Kidney (tissue), 13 donors: ENCODE measurements at regions not wholly inside any gene's neighbourhood (a gene's known extent, or its start where the extent isn't known, plus 50 kb on each side); places are given as distances from the start of the nearest gene placed in this dataset.

ENCODE experiments used
- DNase-seq, 5 donors: peaks; one replicate each; pipeline ENCODE4 v3.0.0-alpha.2; 2013 to 2020
- FAIRE-seq: peaks from 2 replicates; lab custom pipeline; 2012; peaks lifted over from hg19 to GRCh38; lab: Jason Lieb, UNC
- H3K27ac ChIP-seq, 2 donors: one replicate each; pipeline ENCODE4 v1.7.0; 2013; ENCODE audit warnings: low read depth in 2 of 2, low read length in 2 of 2, inconsistent platforms in 1 of 2
- H3K27me3 ChIP-seq: one replicate; pipeline ENCODE4 v1.7.1; 2013; ENCODE audit warnings: low read length, inconsistent platforms; ENCODE audit not compliant: control insufficient read depth, insufficient read depth
- H3K36me3 ChIP-seq, 3 donors: one replicate each; pipeline versions ENCODE4 v1.7.0 to v1.7.1; 2013; ENCODE audit warnings: low read length in 3 of 3, control low read depth in 1 of 3, inconsistent platforms in 1 of 3; ENCODE audit not compliant: insufficient read depth in 3 of 3, control insufficient read depth in 2 of 3
- H3K4me1 ChIP-seq, 3 donors: one replicate each; pipeline versions ENCODE4 v1.7.0 to v1.7.1; 2013; ENCODE audit warnings: low read length in 3 of 3, inconsistent platforms in 1 of 3, low read depth in 1 of 3; ENCODE audit not compliant: control insufficient read depth in 2 of 3, insufficient read depth in 2 of 3
- H3K4me3 ChIP-seq, 3 donors: one replicate each; pipeline versions ENCODE4 v1.7.0 to v1.8.1; 2013; ENCODE audit warnings: low read length in 3 of 3, control low read depth in 1 of 3, inconsistent platforms in 1 of 3
- H3K9ac ChIP-seq, 3 donors: one replicate each; pipeline versions ENCODE4 v1.7.0 to v1.7.1; 2013; ENCODE audit warnings: low read length in 3 of 3, control low read depth in 1 of 3, inconsistent platforms in 1 of 3
- H3K9me3 ChIP-seq, 3 donors: one replicate each; pipeline versions ENCODE4 v1.7.0 to v1.7.1; 2013; ENCODE audit warnings: low read length in 3 of 3, control low read depth in 1 of 3, inconsistent platforms in 1 of 3; ENCODE audit not compliant: control insufficient read depth in 2 of 3, insufficient read depth in 1 of 3
- CTCF ChIP-seq: IDR thresholded peaks from 3 replicates; pipeline ENCODE4 v1.5.1; 2012; ENCODE audit warnings: mild to moderate bottlenecking, moderate library complexity, borderline replicate concordance; ENCODE audit not compliant: insufficient read depth; ENCODE audit errors: extremely low read depth
- intact Hi-C: fragments of 100-400 bp; cut with DNase I; formaldehyde crosslinking; loops from one replicate; pipeline ENCODE4 v1.11.1; 2022
- donor health status: control.
- donor health status: control.
- donor health status: control.
- donor health status: control.
- donor health status: control.
- donor health status: DM: yes; HTN: yes; CAD: no.
- donor health status: Normal renal cell carcinoma (clear cell type).

- H3K9ac ChIP-seq, result no peak overlapping the region
- intact Hi-C loops, result no loop called here
- H3K27ac ChIP-seq, result no peak overlapping the region
- no peaks in the 10 kb centered on the region for H3K36me3 ChIP-seq
- FAIRE-seq (no peak), DNase-seq (no peak)
- no peaks in the 10 kb centered on the region for H3K9me3 ChIP-seq
- no peak for TF ChIP-seq CTCF
- H3K4me1 ChIP-seq, result no peaks in the 10 kb centered on the region
- no peak overlapping the region for H3K4me3 ChIP-seq
- no peaks in the 10 kb centered on the region for H3K27me3 ChIP-seq
These were observed 273.3 kb downstream of the DKK2 start for GRCh38 chr4:106762666-106763443.

GRCh38 chr4:106753426-106753825 is 282.7 kb downstream of the DKK2 start:
- Histone ChIP-seq H3K9ac (no peak overlapping the region), H3K4me3 (no peak overlapping the region), H3K36me3 (no peaks in the 10 kb centered on the region), H3K27me3 (no peaks in the 10 kb centered on the region), H3K4me1 (no peaks in the 10 kb centered on the region), H3K27ac (no peak overlapping the region), H3K9me3 (no peaks in the 10 kb centered on the region)
- peak in 1 of 5 donors; percentile 4 for DNase-seq
- no peak for FAIRE-seq
- intact Hi-C loops, result no loop called here
- no peak for TF ChIP-seq CTCF

DNA sequence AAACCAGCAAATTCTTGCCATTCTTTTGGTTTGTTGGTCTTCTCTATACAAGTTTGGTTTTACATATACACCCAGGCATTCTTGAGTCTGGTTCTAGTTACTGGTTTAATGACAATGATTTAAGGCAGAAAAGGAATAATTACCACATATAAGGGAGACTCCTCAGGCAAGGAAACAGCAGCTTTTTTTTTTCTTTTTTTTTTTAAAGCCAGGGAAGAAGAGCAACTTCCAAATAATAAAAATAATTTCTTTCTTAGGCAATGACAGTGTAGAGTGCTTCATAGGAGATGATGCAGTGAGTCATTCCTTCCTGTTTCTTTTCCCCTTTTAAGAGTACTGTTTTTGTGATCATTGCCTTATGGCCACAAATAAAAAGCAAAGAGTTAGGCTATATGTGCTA is 289.7 kb downstream of the DKK2 start:
- FAIRE-seq, result no peak
- no peaks in the 10 kb centered on the region for H3K27me3 ChIP-seq
- no peak overlapping the region for H3K27ac ChIP-seq
- intact Hi-C loops, result no loop called here
- no peak overlapping the region for H3K9ac ChIP-seq
- H3K4me3 ChIP-seq, result no peak overlapping the region
- H3K9me3 ChIP-seq, result no peaks in the 10 kb centered on the region
- H3K4me1 ChIP-seq, result no peaks in the 10 kb centered on the region
- no peak for DNase-seq
- no peak for TF ChIP-seq CTCF
- H3K36me3 ChIP-seq, result no peaks in the 10 kb centered on the region
